Heart left ventricle (tissue), 16 donors: ENCODE measurements at regions not wholly inside any gene's neighbourhood (a gene's known extent, or its start where the extent isn't known, plus 50 kb on each side); places are given as distances from the start of the nearest gene placed in this dataset.

Experiments
- ATAC-seq, 4 donors: fragments of 200-7000 bp; cut with Tn5 transposase; one replicate each; pipeline ENCODE4 v1.9.1; 2020 to 2022; ENCODE audit warnings: moderate library complexity in 4 of 4, mild to moderate bottlenecking in 3 of 4, moderate number of reproducible peaks in 1 of 4
- DNase-seq, 5 donors: peaks; one replicate each; pipeline ENCODE4 v3.0.0-alpha.2; 2020
- H3K27ac ChIP-seq, 12 donors: fragments of 200-600 bp; sonication (generic) in 4 of 12; one replicate each; pipeline versions ENCODE4 v1.5.0 to v1.8.0; 2016 to 2022; ENCODE audit warnings: mild to moderate bottlenecking in 2 of 12
- H3K27me3 ChIP-seq, 9 donors: fragments of 200-600 bp; sonication (generic) in 2 of 9; one replicate each; pipeline versions ENCODE4 v1.5.1 to v1.8.0; 2016 to 2022; ENCODE audit warnings: mild to moderate bottlenecking in 3 of 9
- H3K36me3 ChIP-seq, 9 donors: fragments of 200-600 bp; sonication (generic) in 2 of 9; one replicate each; pipeline versions ENCODE4 v1.5.0 to v1.8.0; 2018 to 2022; ENCODE audit warnings: mild to moderate bottlenecking in 2 of 9
- H3K4me1 ChIP-seq, 12 donors: fragments of 200-600 bp; sonication (generic) in 4 of 12; one replicate each; pipeline versions ENCODE4 v1.5.0 to v1.8.0; 2016 to 2022; ENCODE audit warnings: mild to moderate bottlenecking in 3 of 12
- H3K4me3 ChIP-seq, 12 donors: fragments of 200-600 bp; sonication (generic) in 4 of 12; one replicate each; pipeline versions ENCODE4 v1.5.0 to v1.8.0; 2017 to 2022; ENCODE audit warnings: mild to moderate bottlenecking in 9 of 12, moderate library complexity in 4 of 12
- H3K9me3 ChIP-seq, 12 donors: fragments of 200-600 bp; sonication (generic) in 4 of 12; one replicate each; pipeline versions ENCODE4 v1.5.0 to v1.8.0; 2016 to 2022; ENCODE audit warnings: mild to moderate bottlenecking in 1 of 12
- POLR2A ChIP-seq, 2 donors: fragments of 450-650 bp; IDR thresholded peaks; one replicate each; pipeline ENCODE4 v1.6.1; 2017; ENCODE audit warnings: antibody characterized with exemption in 2 of 2, mild to moderate bottlenecking in 2 of 2, moderate library complexity in 2 of 2
- WGBS, 4 donors: extraction: QIAGEN DNeasy Blood & Tissue Kit in 2 of 4; methylation state at CpG; one replicate each; pipeline versions ENCODE4 v1.1.5 to v1.1.7; 2013 to 2018; 5-methylcytosine and 5-hydroxymethylcytosine counted together
- intact Hi-C, 10 donors: fragments of 100-400 bp; cut with DNase I; formaldehyde crosslinking; loops; one replicate each; pipeline versions ENCODE4 v1.11.1 to v1.14.2; 2022
- TF ChIP-seq, protein P1 (sequence below), 12 donors: fragments of 200-600 bp; sonication (generic) in 4 of 12; IDR thresholded peaks; one replicate each; pipeline versions ENCODE4 v1.5.0 to v1.8.0; 2018 to 2022; ENCODE audit warnings: antibody characterized with exemption in 12 of 12, mild to moderate bottlenecking in 5 of 12
- donor health status: ischemic (EF 13 %, LVEDD 7.1; RV severe dilation, severe dysfunction).
- donor health status: healthy with polysubstance abuse.
- donor health status: DM: no; HTN: yes; CAD: no.
- donor health status: DM: no; HTN: no; CAD: no.
- donor health status: ischemic (EF 25% LVEDD 6.9; RV normal size, moderate dysfunction).
- donor health status: ischemic (EF 25% LVEDD 5.7; RV mildly dilated, moderate dysfunction).
- donor health status: healthy.
- donor health status: DM: yes; HTN: yes; CAD: no.
- donor health status: ischemic (EF 35%, LVEDD 5.7; RV mildly dilated, moderate dysfunction).
- donor health status: nonischemic (EF 11% LVEDD 7.7; RV severe dilation, severe dysfunction).
- donor health status: DM: yes; HTN: yes; CAD: no.
- donor health status: PGD.
- donor health status: ischemic (EF 29% LVEDD 5.4; RV normal size, mild dysfunction).
- donor health status: nonischemic (EF 23%, LVEDD 6.1; RV moderate dilation, normal function).

DNA sequence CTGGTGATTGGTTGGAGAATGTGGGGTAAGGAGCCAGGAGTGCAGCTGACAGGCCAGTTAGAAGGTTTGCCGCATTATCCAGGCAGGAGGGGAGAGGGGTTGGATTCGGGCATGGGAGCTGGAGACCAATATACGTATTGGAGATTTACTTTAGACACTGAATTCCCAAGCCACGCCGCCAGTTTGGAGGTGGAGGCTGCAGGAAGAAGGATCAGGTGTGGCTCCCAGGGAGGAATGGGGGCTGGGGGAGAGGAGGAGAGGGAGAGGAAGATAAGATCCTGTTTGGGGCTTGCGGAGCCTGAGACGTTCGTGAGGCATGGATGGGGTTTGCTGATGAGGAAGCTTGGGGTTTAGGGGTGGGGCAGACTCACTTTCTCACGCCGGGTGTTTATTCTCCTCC lies 155.1 kb upstream of the IGSF21 start:
- Histone ChIP-seq H3K9me3 (no peaks in the 10 kb centered on the region), H3K4me1 (no peaks in the 10 kb centered on the region), H3K27me3 (peaks cover 3 to 42% (median 10%) of the 10 kb centered on the region in 9 donors), H3K36me3 (no peaks in the 10 kb centered on the region), H3K27ac (no peak overlapping the region), H3K4me3 (no peak overlapping the region)
- no peak for TF ChIP-seq POLR2A (IDR thresholded peaks at IDR 0.05)
- TF ChIP-seq, protein P1, sequence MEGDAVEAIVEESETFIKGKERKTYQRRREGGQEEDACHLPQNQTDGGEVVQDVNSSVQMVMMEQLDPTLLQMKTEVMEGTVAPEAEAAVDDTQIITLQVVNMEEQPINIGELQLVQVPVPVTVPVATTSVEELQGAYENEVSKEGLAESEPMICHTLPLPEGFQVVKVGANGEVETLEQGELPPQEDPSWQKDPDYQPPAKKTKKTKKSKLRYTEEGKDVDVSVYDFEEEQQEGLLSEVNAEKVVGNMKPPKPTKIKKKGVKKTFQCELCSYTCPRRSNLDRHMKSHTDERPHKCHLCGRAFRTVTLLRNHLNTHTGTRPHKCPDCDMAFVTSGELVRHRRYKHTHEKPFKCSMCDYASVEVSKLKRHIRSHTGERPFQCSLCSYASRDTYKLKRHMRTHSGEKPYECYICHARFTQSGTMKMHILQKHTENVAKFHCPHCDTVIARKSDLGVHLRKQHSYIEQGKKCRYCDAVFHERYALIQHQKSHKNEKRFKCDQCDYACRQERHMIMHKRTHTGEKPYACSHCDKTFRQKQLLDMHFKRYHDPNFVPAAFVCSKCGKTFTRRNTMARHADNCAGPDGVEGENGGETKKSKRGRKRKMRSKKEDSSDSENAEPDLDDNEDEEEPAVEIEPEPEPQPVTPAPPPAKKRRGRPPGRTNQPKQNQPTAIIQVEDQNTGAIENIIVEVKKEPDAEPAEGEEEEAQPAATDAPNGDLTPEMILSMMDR (IDR thresholded peaks at IDR 0.05): no peak
- no peak for ATAC-seq
- intact Hi-C loops: no loop called here
- no peak for DNase-seq
- 43 to 52% (median 47%) methylated on average over 10 of the region's 10 CpGs for WGBS, 4 donors

DNA sequence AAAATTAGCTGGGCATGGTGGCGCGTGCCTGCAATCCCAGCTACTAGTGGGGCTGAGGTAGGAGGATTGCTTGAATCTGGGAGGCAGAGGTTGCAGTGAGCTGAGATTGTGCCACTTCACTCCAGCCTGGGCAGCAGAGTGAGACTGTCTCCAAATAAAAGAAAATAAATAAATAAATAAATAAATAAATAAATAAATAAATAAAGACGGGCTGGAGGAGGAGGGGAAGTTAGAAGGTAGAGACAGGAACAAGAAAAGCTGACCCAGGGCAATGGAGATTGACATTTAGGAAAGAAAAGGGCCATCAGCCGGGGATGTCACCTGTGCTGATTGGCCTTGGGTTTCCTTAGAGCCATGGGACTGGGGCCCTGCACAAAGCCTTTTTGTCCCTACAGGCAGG lies 153.7 kb upstream of the IGSF21 start:
- Histone ChIP-seq H3K9me3 (no peaks in the 10 kb centered on the region), H3K4me1 (no peaks in the 10 kb centered on the region), H3K36me3 (no peaks in the 10 kb centered on the region), H3K4me3 (no peak overlapping the region), H3K27ac (no peak overlapping the region), H3K27me3 (peaks cover 3 to 42% (median 10%) of the 10 kb centered on the region in 9 donors)
- 74 to 84% (median 82%) methylated on average over 4 of the region's 4 CpGs for WGBS, 4 donors
- TF ChIP-seq, protein P1 (IDR thresholded peaks at IDR 0.05): no peak
- TF ChIP-seq POLR2A (IDR thresholded peaks at IDR 0.05): no peak
- no peak for DNase-seq
- intact Hi-C loops: no loop called here
- no peak for ATAC-seq

DNA sequence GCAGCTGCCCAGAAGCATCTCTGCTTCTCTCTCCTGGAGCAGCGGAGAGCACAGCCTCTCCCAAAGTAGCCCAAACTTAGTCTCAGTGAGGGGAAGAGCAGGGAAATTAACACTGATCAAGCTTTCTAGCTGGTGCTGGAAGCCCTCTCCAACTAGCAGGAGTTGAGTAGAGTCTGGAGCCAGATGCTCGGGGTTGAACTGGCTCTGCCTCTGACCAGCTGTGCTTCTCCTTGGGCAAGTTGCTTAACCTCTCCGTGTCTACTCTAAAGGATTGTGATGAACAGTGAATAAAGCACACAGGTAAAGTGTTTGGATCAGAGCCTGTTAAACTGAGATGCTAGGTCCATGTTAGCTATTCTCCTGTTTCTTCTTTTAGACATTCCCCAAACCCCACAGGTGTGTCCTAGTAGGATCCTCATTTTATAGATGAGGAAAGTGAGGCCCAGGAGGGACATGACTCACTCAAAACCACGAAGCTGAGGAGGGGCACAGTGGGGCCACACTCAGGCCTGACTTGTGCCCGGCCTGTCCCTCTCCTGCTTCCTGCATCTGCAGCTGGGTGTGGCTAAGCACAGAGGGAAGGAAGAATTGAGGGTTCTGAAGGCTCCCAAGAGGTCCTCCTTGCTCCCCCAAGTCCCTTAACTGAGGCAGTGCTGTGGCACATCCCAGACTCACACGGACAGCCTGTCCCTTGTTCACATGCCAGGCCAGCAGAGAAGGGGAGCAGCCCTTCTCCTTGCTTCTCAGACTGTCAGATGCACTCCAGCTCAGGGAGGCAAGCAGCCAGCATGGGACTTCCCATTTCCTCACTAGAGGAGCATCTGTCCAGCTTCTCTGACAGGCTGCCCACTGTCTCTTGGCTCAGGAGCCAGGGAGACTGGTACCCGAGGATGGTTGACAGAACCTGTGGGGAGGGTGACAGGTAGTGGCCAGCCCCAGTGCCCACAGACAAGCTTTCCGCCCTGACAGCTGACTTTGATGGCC lies 152.0 kb upstream of the IGSF21 start:
- ATAC-seq: peak in 1 of 4 donors; percentile 11
- no peak overlapping the region for H3K4me3 ChIP-seq
- intact Hi-C loops: no loop called here
- TF ChIP-seq POLR2A (IDR thresholded peaks at IDR 0.05): no peak
- TF ChIP-seq, protein P1 (IDR thresholded peaks at IDR 0.05): no peak
- no peaks in the 10 kb centered on the region for H3K36me3 ChIP-seq
- DNase-seq: no peak
- no peak overlapping the region for H3K27ac ChIP-seq
- H3K9me3 ChIP-seq: no peaks in the 10 kb centered on the region
- 52 to 61% (median 58%) methylated on average over 6 to 8 of the region's 8 CpGs for WGBS, 4 donors
- no peaks in the 10 kb centered on the region for H3K4me1 ChIP-seq
- H3K27me3 ChIP-seq: peaks cover 3 to 45% (median 10%) of the 10 kb centered on the region in 9 donors

DNA sequence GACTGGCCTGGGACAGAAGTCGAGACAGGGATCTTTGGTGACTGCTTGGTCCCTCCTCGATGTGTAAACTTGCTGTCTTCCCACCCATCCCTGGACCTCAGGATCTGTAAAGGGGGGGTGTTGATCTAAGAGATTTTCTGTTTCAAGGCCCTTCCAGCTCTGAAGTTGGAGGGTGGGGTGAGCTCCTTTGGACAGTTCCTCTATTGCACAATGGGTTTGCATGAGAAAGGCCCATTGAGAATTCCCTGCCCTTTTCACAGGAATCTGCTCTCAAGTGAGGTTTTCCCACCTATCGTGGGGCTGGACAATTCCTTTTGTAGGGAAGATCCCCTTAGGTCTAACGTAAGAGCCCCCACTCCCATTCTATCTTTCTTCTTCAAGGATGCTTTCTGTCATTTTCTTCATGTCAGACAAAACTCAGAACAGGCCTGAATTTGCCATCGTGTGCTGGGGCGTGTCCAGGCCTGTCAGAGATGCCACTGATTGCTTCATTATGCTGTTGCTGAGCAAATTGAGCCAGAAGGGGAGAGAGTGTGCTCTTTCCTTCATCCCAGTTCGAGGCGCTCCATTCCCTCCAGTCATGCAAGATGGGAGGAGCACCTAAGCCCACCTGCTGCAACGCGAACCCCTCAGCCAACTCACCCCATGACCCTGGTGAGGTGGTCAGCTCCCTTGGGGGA lies 149.9 kb upstream of the IGSF21 start:
- 52 to 58% (median 56%) methylated on average over 9 to 10 of the region's 10 CpGs for WGBS, 4 donors
- Histone ChIP-seq H3K9me3 (no peaks in the 10 kb centered on the region), H3K27me3 (peaks cover 0 to 43% (median 5%) of the 10 kb centered on the region in 9 donors), H3K4me3 (no peak overlapping the region), H3K4me1 (no peaks in the 10 kb centered on the region), H3K36me3 (no peaks in the 10 kb centered on the region), H3K27ac (no peak overlapping the region)
- DNase-seq: no peak
- TF ChIP-seq, protein P1 (IDR thresholded peaks at IDR 0.05): no peak
- no peak for TF ChIP-seq POLR2A (IDR thresholded peaks at IDR 0.05)
- intact Hi-C loops: no loop called here
- ATAC-seq: no peak
